GM19025 (cell line): ENCODE measurements at regions not wholly inside any gene's neighbourhood (a gene's known extent, or its start where the extent isn't known, plus 50 kb on each side); places are given as distances from the start of the nearest gene placed in this dataset.

Source experiments
- ATAC-seq: cut with Tn5 transposase; IDR thresholded peaks from one replicate; pipeline ENCODE4 v1.9.1; 2021; ENCODE audit warnings: mild to moderate bottlenecking, low read depth, moderate library complexity; ENCODE audit not compliant: unreplicated experiment

DNA sequence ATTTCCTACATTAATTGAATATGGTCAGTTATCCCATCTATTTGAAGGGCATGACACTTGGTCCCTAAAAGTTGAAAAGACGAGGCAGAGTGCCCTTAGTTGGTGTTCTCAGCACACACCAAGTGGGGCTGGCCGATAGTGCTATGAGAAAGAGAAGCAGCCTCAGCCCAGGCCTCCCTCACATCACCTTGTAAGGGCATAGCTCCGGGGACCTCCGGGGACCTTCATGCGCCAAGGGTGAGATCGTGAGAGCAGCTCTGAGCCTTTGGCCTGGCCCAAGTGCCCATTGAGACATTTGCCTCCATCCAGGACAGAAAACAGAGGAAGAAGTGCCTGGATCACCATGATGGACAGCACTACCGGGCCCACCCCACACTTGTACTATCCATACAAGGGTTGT is 244.3 kb upstream of the COPS8 start:
- no peak for ATAC-seq

DNA sequence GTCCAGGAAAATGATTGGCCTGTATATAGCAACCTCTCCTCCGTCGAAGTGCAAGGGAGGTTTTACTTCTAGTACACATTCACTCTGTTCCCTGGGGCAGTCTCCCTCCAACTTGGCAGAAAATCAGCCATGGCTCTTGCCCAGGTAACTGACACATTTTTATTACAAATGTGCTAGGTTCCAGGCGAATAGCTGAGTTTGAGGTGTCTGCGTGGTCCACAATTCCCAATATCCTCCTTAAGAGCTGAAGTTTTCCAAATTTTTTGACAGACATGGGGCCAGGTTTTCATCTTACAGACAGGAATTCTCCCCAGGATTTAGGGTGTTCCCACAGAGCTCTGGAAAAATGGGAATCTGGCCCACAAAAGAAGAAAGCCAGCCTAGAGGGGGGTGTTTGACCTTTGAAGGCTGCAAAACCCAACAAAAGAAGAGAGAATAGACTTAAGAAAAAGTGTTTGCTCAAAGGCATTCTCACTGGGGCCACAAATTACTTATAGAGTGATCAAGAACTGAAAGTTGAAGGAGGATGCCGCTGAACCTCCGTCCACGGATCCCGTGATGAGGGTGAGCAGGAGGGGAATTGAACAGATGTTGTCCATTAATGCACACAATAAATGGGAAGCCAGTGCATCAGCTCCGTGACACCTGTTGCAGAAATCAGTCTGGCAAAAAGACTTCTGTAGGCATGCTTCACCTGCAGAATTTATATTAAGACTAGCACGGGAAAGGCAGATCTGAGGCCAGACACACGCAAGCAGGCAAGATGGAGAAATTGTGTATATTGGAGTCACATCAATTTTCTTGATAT is 242.3 kb upstream of the COPS8 start:
- ATAC-seq = no peak

DNA sequence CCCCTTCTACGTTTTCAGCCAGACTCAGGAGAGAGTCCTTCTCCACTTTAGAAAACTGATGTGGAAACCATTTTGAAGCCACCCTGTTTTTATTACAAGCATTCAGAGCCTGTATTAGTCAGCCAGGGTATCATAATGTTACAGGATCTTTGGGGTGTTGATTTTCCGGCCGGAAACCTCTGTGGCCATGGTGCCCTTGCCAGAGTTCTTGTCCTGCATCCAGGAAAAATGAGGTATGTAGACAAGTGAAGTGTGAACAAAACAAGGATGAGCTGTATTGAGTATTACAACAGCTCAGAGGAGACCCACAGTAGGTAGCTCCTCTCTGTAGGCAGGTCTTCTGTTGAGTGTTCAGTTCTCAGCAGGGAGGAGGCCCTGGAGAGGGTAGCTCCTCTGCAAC is 241.0 kb upstream of the COPS8 start:
- ATAC-seq = no peak

DNA sequence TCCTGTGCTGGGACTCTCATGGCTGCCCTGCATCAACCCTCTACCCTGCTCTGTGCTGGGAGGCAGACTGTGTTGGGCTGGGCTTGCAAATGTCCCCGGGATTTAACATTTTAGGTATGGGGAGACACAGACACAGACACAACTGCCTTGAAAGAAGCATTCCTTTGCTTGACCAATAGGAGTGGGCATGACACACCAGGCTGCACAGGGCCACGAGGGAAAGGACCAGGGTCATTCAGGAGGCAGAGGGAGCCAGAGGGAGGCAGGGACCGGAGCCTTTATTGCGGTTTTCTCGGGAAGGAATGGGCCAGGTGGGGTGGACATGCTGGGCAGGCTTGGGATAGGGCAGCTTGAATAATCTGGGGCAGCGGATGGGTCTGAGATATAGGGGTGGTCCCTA is 238.7 kb upstream of the COPS8 start:
- no peak for ATAC-seq

DNA sequence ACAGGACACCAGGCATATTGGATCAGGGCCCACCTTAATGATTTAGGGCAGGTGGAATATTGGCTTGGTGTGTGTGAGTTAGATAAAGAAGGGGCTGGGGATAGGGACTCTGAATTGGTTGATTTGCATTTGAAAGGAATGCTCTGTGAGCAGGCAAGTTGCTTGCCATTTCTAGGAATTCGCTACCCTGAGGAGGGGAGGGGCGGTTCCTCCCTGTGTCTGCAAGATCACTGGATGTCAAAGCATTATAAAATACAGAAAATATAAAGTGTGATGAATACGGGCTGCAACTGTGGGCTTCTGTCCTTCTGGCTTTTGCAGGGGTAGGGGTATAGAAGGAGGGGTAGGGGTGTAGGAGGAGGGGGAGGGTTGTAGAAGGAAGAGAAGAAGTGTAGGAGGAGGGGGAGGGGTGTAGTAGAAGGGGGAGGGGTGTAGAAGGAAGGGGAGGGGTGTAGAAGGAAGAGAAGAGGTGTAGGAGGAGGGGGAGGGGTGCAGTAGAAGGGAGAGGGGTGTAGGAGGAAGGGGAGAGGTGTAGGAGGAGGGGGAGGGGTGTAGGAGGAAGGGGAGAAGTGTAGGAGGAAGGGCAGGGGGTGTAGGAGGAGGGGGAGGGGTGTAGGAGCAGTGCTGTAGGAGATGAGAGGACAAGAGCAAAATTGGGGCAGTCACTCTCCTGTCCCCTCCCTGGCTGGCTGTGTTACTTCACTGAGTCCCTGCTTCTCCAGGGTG is 238.0 kb upstream of the COPS8 start:
- no peak for ATAC-seq

DNA sequence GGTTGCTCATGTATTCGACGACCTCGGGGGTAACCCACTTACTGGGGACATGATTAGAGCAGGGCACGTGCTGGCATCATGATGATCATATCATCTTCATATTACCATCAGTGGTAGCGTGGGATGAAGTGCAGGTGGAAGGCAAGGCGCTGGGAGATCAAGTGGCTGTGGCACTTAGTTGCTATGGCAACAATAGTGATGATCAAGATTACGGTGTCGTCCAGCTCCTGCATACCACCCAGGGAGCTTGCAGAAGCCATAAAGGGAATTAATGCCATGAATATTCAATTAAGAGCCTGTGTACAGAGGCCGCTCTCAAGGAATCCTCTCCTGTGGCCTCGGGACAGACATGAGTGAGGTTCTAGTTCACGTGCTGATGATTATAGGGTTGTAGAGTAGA is 237.2 kb upstream of the COPS8 start:
- no peak for ATAC-seq

DNA sequence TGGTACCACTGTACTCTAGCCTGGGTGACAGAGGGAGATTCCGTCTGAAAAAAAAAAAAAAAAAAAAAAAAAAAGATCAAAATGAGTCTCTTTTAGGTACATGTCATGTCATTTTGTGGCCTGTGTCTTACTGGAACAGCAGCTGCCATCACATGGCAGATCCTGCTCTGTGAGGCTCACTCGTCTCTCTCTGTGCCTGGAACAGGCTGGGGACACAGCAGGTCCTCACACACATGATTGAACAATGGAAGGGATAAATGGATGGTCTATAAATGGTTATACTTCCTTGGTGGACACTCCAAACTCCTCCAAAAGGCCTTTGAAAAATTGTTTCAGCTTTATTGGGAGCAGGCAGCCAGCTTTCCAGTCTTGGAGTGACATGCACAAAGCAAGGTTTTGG is 236.2 kb upstream of the COPS8 start:
- no peak for ATAC-seq

DNA sequence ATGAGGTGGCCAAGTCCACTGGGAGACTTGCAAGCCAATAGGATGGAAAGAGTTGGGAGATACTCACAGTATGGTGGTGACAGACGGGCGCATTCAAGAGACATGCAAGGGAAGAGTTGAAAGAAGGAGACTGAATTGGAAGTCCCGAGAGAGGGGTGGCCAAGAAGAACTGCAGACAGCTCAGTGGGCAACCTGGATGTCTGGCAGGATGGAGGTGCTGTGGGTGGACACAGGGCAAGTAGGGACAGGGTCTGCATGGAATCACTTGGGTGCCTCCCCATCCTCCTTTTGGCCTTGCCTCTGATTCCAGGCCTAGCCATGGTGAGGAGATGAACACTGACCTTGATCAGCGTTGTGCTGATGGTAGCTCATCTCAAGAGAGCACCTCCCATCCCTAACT is 235.7 kb upstream of the COPS8 start:
- no peak for ATAC-seq

DNA sequence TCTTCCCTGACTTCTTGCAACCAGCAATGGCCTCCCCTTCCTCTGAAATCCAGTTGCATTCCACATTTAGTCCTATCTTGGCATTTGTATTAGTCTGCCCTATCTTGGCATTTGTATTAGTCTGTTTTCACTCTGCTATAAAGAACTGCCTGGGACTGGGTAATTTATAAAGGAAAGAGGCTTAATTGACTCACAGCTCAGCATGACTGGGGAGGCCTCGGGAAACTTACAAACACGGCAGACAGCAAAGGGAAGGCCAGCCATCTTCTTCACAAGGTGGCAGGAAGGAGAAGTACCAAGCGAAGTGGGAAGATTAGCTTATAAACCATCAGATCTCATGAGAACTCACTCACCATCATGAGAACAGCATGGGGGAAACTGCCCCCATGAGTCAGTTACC is 234.5 kb upstream of the COPS8 start:
- ATAC-seq = no peak

DNA sequence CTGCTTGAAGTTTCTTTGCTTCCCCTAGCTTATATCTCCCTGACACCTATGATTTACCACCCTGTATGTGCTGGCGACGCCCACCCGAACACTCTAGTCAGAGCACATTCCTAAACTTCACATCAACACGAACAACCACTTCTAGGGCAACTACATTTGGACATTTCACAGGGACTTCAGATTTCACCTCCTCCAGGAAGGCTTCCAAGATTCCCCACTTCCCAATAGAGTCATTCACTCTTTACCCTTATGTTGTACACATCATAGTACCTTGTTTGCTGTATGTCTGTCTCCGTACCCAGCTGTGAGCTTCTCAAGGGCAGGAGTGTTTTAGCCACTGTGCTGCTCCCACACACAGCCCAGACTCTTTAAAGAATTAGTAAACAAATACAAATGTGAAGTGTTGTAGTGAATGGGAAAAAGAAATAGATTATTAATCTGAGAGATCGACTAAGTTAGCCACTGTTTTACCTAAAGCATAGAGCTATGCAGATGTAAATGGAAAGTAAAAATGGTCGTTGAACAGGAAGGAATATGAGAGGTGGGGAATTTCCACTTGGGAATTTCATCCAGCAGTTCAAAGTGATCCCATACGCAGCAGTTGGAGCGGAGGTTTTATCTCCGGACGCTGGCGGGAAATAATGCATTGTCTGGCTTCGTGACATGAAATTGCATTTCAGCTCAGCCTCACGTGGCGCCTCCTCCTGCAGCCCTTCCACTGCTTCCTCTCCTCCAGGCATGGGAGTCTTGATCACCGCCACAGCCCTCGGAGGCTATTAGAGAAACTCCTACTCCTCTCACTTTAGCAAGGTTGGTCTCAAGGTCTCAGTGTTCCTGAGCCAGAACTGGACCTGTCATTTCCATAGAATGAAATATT is 233.4 kb upstream of the COPS8 start:
- no peak for ATAC-seq

DNA sequence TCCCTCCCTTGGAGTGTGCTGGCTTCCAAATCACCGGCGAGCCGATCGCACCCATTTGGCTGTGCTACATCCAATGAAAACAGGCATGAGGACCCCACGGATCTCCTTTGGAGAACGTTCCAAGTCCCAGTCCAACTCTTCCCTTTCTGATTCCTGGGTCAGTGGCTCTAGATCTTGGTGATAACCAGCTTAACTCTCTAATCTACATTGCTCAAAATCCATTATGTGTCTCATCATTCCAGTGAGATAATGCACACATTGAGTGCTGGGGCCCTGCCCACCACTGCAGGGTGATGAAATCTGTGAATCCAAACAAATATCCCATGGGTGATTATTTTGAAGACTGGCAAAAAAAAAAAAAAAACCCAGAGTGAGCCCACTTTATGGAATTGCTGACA is 232.7 kb upstream of the COPS8 start:
- ATAC-seq = no peak

DNA sequence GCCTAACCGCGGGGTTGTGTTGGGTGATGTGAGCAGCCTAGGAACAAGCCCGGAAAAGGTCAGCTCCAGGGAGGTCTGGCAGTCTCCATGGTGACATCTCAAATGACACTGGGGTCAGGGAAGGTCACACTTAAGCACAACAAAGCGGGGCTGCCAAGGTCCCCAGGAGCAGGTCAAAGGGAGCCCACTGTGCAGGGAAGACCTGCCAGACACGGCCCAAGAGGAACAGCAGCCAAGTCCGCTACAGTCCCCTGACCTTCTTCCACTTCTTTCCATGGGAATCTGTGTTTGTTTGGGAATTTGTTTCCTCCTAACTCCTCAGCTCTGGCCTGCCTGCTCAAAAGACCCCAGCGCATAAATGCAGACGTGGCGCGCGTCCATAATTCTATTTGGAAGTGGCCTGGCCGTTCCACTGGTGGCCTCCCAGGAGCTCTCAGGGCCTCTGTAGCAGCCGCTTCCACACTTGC is 232.1 kb upstream of the COPS8 start:
- no peak for ATAC-seq

DNA sequence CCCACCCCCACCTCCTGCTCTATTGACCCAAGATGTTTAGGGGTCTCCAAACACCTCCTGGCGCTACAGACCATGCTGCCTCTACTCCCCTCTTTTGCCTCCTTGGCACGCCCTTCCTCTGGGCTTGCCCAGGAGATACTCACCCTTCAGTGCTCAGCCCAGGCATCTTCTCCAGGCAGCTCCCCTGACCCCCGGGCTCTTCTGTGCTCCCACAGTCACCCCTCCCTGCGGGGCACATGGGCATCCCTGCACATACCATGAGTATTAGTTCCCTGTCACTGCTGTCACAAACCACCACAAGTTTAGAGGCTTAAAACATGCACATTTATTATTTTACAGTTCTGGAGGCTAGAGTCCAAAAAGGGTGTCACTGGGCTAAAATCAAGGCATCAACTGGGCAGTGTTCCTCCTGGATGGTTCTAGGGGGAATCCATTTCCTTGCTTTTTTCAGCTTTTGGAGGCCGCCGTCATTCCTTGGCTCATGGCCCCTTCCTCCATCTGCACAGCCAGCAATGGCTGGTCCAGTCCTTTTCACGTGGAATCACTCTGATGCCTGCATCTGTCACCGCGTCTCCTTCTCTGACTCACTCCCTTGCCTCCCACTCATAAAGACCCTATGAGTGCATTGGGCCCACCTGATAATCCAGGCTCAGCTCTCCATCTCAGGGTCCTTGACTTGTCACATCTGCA is 230.4 kb upstream of the COPS8 start:
- ATAC-seq = no peak

DNA sequence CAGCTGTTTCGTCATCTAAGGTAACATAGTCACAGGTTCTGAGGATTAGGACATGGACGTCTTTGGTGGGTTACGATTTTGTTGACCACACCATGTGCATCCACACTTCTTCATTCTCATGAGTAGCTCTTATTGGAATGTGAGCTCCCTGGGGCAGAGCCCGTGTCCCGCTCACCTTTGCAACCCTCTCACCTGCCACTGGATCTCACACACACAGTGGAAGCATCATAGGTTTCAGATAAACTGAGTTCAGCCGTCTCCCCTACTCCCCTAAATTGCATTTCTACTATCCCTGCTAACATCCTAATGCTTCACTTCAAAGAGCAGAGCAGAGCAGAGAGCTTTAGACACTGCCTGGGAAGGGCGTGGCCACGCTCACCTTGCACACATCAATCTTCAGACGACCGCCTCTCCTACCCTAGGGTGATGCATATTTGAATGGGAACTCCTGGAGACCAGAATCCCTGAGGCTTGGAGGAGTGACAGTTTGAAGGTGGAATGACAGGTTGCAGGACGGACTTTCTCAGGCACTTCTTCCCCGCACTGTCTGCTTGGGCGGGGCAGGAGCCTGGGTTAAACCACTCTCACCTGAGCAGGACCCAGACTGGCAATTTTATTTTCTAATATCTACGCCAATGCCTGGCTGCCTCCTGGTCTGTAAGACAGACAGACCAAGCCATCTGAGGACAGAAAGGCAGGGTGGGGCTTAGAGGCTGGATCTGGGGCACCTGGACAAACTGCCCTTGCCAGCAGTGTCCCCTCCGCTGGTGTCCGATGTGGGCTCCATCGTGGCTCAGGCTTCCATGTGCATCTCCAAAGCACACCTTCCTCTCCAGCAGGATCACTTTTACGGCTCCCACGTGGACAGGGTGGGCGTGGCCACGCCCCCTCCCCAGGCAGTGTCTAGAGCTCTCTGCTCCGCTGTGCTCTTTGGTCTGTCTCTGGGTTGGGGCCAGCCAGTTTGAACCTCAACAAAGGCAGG is 229.5 kb upstream of the COPS8 start:
- no peak for ATAC-seq

DNA sequence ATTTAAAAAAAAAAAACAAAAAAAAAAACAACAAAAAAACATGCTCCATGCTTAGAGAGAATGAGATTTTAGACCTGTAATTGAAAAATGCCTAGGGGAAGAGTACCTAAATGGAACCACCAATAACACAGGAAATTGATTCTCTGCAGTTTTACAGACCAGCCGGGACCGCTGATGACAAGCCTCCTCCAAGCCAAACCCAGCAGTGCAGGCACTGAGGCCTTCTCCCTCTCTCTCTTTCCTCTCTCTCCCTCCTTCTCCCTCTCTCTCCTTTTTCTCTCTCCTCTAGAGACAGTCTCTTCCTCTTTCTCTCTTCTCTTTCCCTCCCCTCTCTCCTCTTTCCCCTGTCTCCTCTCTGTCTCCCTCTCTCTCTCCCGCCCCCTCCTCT is 228.8 kb upstream of the COPS8 start:
- no peak for ATAC-seq

DNA sequence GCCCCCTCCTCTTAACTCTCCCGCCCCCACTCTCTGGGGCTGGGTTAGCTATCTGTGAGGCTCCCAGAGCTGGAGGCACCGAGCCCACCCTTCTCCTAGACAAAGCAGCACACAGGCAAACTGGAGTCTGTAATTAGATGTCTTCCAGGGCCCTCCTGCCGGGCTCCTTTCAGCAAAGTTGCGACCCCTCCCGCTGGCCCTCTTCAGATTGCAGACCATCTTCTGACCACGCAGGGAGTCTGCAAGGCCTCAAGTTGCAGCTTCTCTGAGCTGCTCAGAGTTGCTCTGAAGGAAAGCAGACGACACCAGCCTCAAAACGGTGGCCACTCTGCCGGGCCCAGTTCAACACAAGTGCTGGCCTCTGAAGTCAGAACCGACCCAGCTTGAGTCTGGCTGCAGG is 228.4 kb upstream of the COPS8 start:
- no peak for ATAC-seq

DNA sequence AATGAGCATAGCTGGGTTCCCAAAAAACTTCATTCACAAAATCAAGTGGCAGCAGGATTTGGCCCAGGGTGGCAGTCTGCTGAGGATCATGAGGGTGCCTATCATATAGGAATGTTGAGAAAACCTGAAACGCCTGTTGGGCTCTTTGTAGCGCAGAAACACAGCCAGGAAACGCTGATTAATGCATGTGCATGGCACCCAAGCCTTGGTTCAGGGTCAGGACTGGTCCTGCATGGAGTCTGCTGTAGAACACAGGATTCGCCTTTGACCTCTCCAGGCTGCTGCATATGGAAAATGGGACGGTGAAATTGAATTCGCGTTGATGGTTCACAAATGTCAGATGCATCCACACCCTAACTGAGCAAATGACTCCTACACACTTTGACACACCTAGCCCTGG is 227.9 kb upstream of the COPS8 start:
- no peak for ATAC-seq

DNA sequence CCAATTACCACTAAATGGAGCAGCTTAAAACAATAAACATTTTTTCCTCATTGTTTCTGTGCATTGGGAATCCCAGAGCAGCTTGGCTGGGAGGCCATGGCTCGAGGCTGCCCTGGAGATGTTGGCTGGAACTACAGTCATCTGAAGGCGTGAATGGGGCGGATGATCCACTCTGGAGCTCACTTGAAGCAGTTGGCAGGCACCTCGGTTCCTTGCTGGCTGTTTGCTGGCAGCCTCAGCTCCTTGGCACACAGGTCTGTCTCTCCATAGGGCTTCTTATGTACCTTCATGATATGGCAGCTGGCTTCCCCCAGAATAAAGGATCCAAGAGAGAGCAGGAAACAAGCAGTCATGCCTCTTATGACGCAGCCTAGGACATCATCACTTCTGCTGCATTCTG is 227.0 kb upstream of the COPS8 start:
- ATAC-seq = no peak

DNA sequence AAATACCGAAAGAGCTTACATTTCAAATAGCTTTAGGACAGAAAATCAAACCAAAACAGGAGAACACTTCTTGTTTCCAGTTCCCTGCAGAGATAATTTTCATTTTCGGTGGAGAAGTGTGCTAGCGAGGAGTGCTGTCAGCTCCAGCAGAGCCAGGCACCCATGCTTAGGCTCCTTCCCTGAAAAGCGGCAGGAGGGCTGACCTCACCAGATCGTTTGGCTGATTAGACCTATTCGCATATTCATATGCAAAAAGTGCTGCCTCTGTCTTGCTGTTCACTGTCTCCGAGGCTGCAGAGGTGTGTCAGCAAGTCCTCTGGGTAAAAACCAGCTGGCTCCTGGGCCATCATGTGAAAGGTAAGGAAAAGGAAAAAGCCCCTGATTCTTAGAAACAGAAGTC is 225.8 kb upstream of the COPS8 start:
- ATAC-seq = no peak
